Activated CD4-positive, alpha-beta T cell treated with anti-CD3 and anti-CD28 coated beads for 36 hours (primary cell): ENCODE measurements at regions not wholly inside any gene's neighbourhood (a gene's known extent, or its start where the extent isn't known, plus 50 kb on each side); places are given as distances from the start of the nearest gene placed in this dataset.

Experiments used
- ATAC-seq: fragments of 200-7000 bp; cut with Tn5 transposase; one replicate; pipeline ENCODE4 v1.10.0; 2021; ENCODE audit warnings: mild to moderate bottlenecking, moderate library complexity
- CTCF ChIA-PET: fragments of 350-600 bp; sonication (Branson Sonifier 250); formaldehyde crosslinking; loops from one replicate; lab custom pipeline; 2021; ENCODE audit warnings: antibody characterized with exemption; lab: Charles Lee
- POLR2A ChIA-PET: fragments of 350-600 bp; sonication (Branson Sonifier 250); formaldehyde crosslinking; loops from one replicate; lab custom pipeline; 2021; ENCODE audit warnings: antibody characterized with exemption, inconsistent platforms; lab: Charles Lee
- DNase-seq: peaks from one replicate; pipeline ENCODE4 v3.0.0-alpha.2; 2020
- H3K27ac Mint-ChIP-seq: one replicate; pipeline ENCODE4 v1.8.0; 2021; ENCODE audit warnings: mixed read lengths
- H3K27me3 Mint-ChIP-seq: one replicate; pipeline ENCODE4 v1.8.0; 2021; ENCODE audit warnings: mixed read lengths
- H3K36me3 Mint-ChIP-seq: one replicate; pipeline ENCODE4 v1.8.0; 2021; ENCODE audit warnings: low read depth, mixed read lengths
- H3K4me1 Mint-ChIP-seq: one replicate; pipeline ENCODE4 v1.8.0; 2021; ENCODE audit warnings: mixed read lengths
- H3K4me3 Mint-ChIP-seq: one replicate; pipeline ENCODE4 v1.8.0; 2021; ENCODE audit warnings: mild to moderate bottlenecking, moderate library complexity, mixed read lengths
- H3K9me3 Mint-ChIP-seq: one replicate; pipeline ENCODE4 v1.8.0; 2021; ENCODE audit warnings: low read depth, mixed read lengths
- intact Hi-C, 2 experiments: fragments of 100-400 bp; cut with DNase I in 1 of 2; cut with micrococcal nuclease in 1 of 2; formaldehyde crosslinking; loops; one replicate each; pipeline versions ENCODE4 v1.14.2 to v1.15.1; 2022 to 2024; cut with DNase I, micrococcal nuclease

GRCh38 chr6:105591053-105591452 is 188.2 kb upstream of the PREP start:
- H3K27me3 Mint-ChIP-seq: no peaks in the 10 kb centered on the region
- CTCF ChIA-PET: interaction anchor here (0.9 kb wide), 1 partner anchor 391 kb away, joined by 3 read pairs; no protein-coding TSS in a partner anchor
- no peaks in the 10 kb centered on the region for H3K36me3 Mint-ChIP-seq
- no peak overlapping the region for H3K4me3 Mint-ChIP-seq
- intact Hi-C loops: no loop called here
- H3K4me1 Mint-ChIP-seq: peaks cover 34% of the 10 kb centered on the region
- POLR2A ChIA-PET: no interaction called here
- H3K9me3 Mint-ChIP-seq: no peaks in the 10 kb centered on the region
- peak; percentile 7 for DNase-seq
- peak; percentile 81 for ATAC-seq
- H3K27ac Mint-ChIP-seq: no peak overlapping the region

- ChIA-PET CTCF (no interaction called here), POLR2A (no interaction called here)
- H3K4me3 Mint-ChIP-seq: no peak overlapping the region
- no peaks in the 10 kb centered on the region for H3K27me3 Mint-ChIP-seq
- no peak for DNase-seq
- no peaks in the 10 kb centered on the region for H3K36me3 Mint-ChIP-seq
- H3K4me1 Mint-ChIP-seq: peaks cover 33% of the 10 kb centered on the region
- no peak overlapping the region for H3K27ac Mint-ChIP-seq
- ATAC-seq: no peak
- intact Hi-C loops: no loop called here
- H3K9me3 Mint-ChIP-seq: no peaks in the 10 kb centered on the region
Observed at GRCh38 chr6:105588123-105588710, 185.3 kb upstream of the PREP start.

GRCh38 chr6:105587349-105588122 is 184.7 kb upstream of the PREP start:
- ChIA-PET POLR2A (no interaction called here), CTCF (interaction anchor here (0.7 kb wide), 1 partner anchor 467 kb away, joined by 3 read pairs; no protein-coding TSS in a partner anchor)
- Mint-ChIP-seq H3K27ac (peak overlapping the region; percentile 69), H3K4me3 (no peak overlapping the region), H3K9me3 (no peaks in the 10 kb centered on the region), H3K36me3 (no peaks in the 10 kb centered on the region), H3K4me1 (peaks cover 26% of the 10 kb centered on the region), H3K27me3 (no peaks in the 10 kb centered on the region)
- intact Hi-C loops: no loop called here
- DNase-seq: peak; percentile 21
- no peak for ATAC-seq

GRCh38 chr6:105578179-105578707 is 175.4 kb upstream of the PREP start:
- ChIA-PET POLR2A (interaction anchor here (0.6 kb wide), 1 partner anchor 8 kb away, joined by 3 read pairs; no protein-coding TSS in a partner anchor), CTCF (no interaction called here)

GRCh38 chr6:105573556-105573955 is 170.7 kb upstream of the PREP start:
- CTCF ChIA-PET: no interaction called here
- Mint-ChIP-seq H3K9me3 (no peaks in the 10 kb centered on the region), H3K4me1 (no peaks in the 10 kb centered on the region), H3K36me3 (no peaks in the 10 kb centered on the region), H3K27me3 (peaks cover 23% of the 10 kb centered on the region), H3K4me3 (no peak overlapping the region), H3K27ac (no peak overlapping the region)
- intact Hi-C loops: no loop called here
- DNase-seq (no peak), ATAC-seq (no peak)
- POLR2A ChIA-PET: no interaction called here

More at GRCh38 chr6:105578179-105578707, 175.4 kb upstream of the PREP start:
- no peak overlapping the region for H3K4me3 Mint-ChIP-seq
- peaks cover 16% of the 10 kb centered on the region for H3K27me3 Mint-ChIP-seq
- ATAC-seq (no peak), DNase-seq (no peak)
- intact Hi-C loops: no loop called here
- H3K4me1 Mint-ChIP-seq: no peaks in the 10 kb centered on the region
- no peaks in the 10 kb centered on the region for H3K9me3 Mint-ChIP-seq
- no peaks in the 10 kb centered on the region for H3K36me3 Mint-ChIP-seq
- no peak overlapping the region for H3K27ac Mint-ChIP-seq

GRCh38 chr6:105573138-105573537 is 170.3 kb upstream of the PREP start:
- no peak overlapping the region for H3K27ac Mint-ChIP-seq
- H3K4me3 Mint-ChIP-seq: no peak overlapping the region
- ChIA-PET CTCF (no interaction called here), POLR2A (no interaction called here)
- no peaks in the 10 kb centered on the region for H3K9me3 Mint-ChIP-seq
- intact Hi-C loops: no loop called here
- H3K36me3 Mint-ChIP-seq: no peaks in the 10 kb centered on the region
- H3K4me1 Mint-ChIP-seq: no peaks in the 10 kb centered on the region
- ATAC-seq: no peak
- DNase-seq: no peak
- peaks cover 20% of the 10 kb centered on the region for H3K27me3 Mint-ChIP-seq

GRCh38 chr6:105570416-105570815 is 167.5 kb upstream of the PREP start:
- no peak for DNase-seq
- H3K27me3 Mint-ChIP-seq: peaks cover 19% of the 10 kb centered on the region

GRCh38 chr6:105569706-105570105 is 166.8 kb upstream of the PREP start:
- DNase-seq (no peak), ATAC-seq (no peak)
- ChIA-PET CTCF (interaction anchor here (0.8 kb wide), 1 partner anchor 441 kb away, joined by 5 read pairs; no protein-coding TSS in a partner anchor), POLR2A (no interaction called here)
- intact Hi-C loops: no loop called here
- no peaks in the 10 kb centered on the region for H3K36me3 Mint-ChIP-seq
- H3K4me1 Mint-ChIP-seq: peaks cover 2% of the 10 kb centered on the region
- H3K27ac Mint-ChIP-seq: no peak overlapping the region
- H3K4me3 Mint-ChIP-seq: no peak overlapping the region
- no peaks in the 10 kb centered on the region for H3K9me3 Mint-ChIP-seq
- H3K27me3 Mint-ChIP-seq: peaks cover 19% of the 10 kb centered on the region

More at GRCh38 chr6:105570416-105570815, 167.5 kb upstream of the PREP start:
- no peak for ATAC-seq
- Mint-ChIP-seq H3K27ac (no peak overlapping the region), H3K9me3 (no peaks in the 10 kb centered on the region), H3K4me3 (no peak overlapping the region), H3K4me1 (peaks cover 2% of the 10 kb centered on the region), H3K36me3 (no peaks in the 10 kb centered on the region)
- intact Hi-C loops: no loop called here
- CTCF ChIA-PET: no interaction called here
- POLR2A ChIA-PET: interaction anchor here (0.8 kb wide), 1 partner anchor 372 kb away, joined by 8 read pairs; no protein-coding TSS in a partner anchor

GRCh38 chr6:105568751-105569150 is 165.9 kb upstream of the PREP start:
- no peak overlapping the region for H3K4me3 Mint-ChIP-seq
- POLR2A ChIA-PET: interaction anchor here (0.6 kb wide), 1 partner anchor 27 kb away, joined by 3 read pairs; no protein-coding TSS in a partner anchor
- peaks cover 2% of the 10 kb centered on the region for H3K4me1 Mint-ChIP-seq
- H3K9me3 Mint-ChIP-seq: no peaks in the 10 kb centered on the region
- H3K27me3 Mint-ChIP-seq: peaks cover 22% of the 10 kb centered on the region
- ATAC-seq (no peak), DNase-seq (no peak)
- intact Hi-C loops: no loop called here
- no peaks in the 10 kb centered on the region for H3K36me3 Mint-ChIP-seq
- no peak overlapping the region for H3K27ac Mint-ChIP-seq
- CTCF ChIA-PET: interaction anchor here (0.6 to 0.8 kb wide), 2 partner anchors 65 to 440 kb away, joined by 4 to 5 read pairs; no protein-coding TSS in a partner anchor

GRCh38 chr6:105568142-105568541 is 165.3 kb upstream of the PREP start:
- DNase-seq (no peak), ATAC-seq (no peak)
- Mint-ChIP-seq H3K36me3 (no peaks in the 10 kb centered on the region), H3K27ac (no peak overlapping the region), H3K4me3 (no peak overlapping the region), H3K27me3 (peaks cover 22% of the 10 kb centered on the region), H3K4me1 (peaks cover 2% of the 10 kb centered on the region), H3K9me3 (no peaks in the 10 kb centered on the region)
- ChIA-PET POLR2A (interaction anchor here (0.6 kb wide), 1 partner anchor 26 kb away, joined by 3 read pairs; no protein-coding TSS in a partner anchor), CTCF (no interaction called here)
- intact Hi-C loops: no loop called here

- no peak overlapping the region for H3K27ac Mint-ChIP-seq
- ATAC-seq: no peak
Observed at GRCh38 chr6:105567140-105567539, 164.3 kb upstream of the PREP start.

More at GRCh38 chr6:105567140-105567539, 164.3 kb upstream of the PREP start:
- ChIA-PET POLR2A (no interaction called here), CTCF (no interaction called here)
- Mint-ChIP-seq H3K4me3 (no peak overlapping the region), H3K9me3 (peaks cover 4% of the 10 kb centered on the region), H3K36me3 (no peaks in the 10 kb centered on the region), H3K27me3 (peaks cover 17% of the 10 kb centered on the region), H3K4me1 (peaks cover 2% of the 10 kb centered on the region)
- intact Hi-C loops: no loop called here
- no peak for DNase-seq
